ENCODE measurements at regions not wholly inside any gene's neighbourhood (a gene's known extent, or its start where the extent isn't known, plus 50 kb on each side); places are given as distances from the start of the nearest gene placed in this dataset.

- H3K9me2 ChIP-seq (ENCODE audit: insufficient read depth), result no peaks in the 10 kb centered on the region
- ChIA-PET POLR2A (no interaction called here), CTCF (no interaction called here), RAD21 (ENCODE audit: low non-redundant PET in 1 of 2, low total read pairs in 2 of 2, uncharacterized antibody in 2 of 2, unreplicated experiment in 2 of 2) (no interaction called here)
- no peak overlapping the region for H3K9ac ChIP-seq (ENCODE audit: low read length)
- no peak overlapping the region for H2AFZ ChIP-seq (ENCODE audit: low read depth, low read length, poor library complexity, severe bottlenecking)
- 0 out of 2 replicates have a peak, but pooled peaks cover 8% of the 10 kb centered on the region for H3K27me3 ChIP-seq (ENCODE audit: insufficient read depth, low read length)
- no peak overlapping the region for H3K4me3 ChIP-seq (replicated peaks in 1 of 2; ENCODE audit: low read depth in 1 of 2, low read length in 2 of 2)
- no peaks in the 10 kb centered on the region for H3K36me3 ChIP-seq (ENCODE audit: control insufficient read depth in 1 of 2, insufficient read depth in 2 of 2, low read length in 2 of 2)
- DNase-seq (ENCODE audit: low read depth, low spot score), result no peak
- no peaks in the 10 kb centered on the region for H3K4me1 ChIP-seq (ENCODE audit: control insufficient read depth in 1 of 2, insufficient read depth in 2 of 2, low read length in 2 of 2)
- ATAC-seq, result no peak
- H4K20me1 ChIP-seq (ENCODE audit: insufficient read depth), result no peaks in the 10 kb centered on the region
- no peaks in the 10 kb centered on the region for H3K9me3 ChIP-seq (ENCODE audit: control insufficient read depth in 1 of 2, insufficient read depth in 1 of 2, low read depth in 1 of 2, low read length in 2 of 2)
- no peak overlapping the region for H3K4me2 ChIP-seq (ENCODE audit: low read length)
- intact Hi-C loops (cut with micrococcal nuclease), result no loop called here
- H3K79me2 ChIP-seq (ENCODE audit: insufficient read depth, low read length), result no peaks in the 10 kb centered on the region
- BruUV-seq (replicated peaks), result no TSS peak
- H3K27ac ChIP-seq (ENCODE audit: low read depth, low read length), result no peak overlapping the region
- TF ChIP-seq ELF1 (IDR thresholded peaks at IDR 0.05; ENCODE audit: borderline replicate concordance, low read depth) (no peak), RAD21 (IDR thresholded peaks at IDR 0.05; ENCODE audit: low read depth) (no peak), CBX3 (IDR thresholded peaks at IDR 0.05; ENCODE audit: low read depth) (no peak)
- TF ChIP-seq, protein P1, sequence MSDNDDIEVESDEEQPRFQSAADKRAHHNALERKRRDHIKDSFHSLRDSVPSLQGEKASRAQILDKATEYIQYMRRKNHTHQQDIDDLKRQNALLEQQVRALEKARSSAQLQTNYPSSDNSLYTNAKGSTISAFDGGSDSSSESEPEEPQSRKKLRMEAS (IDR thresholded peaks at IDR 0.05), result no peak
Measured at GRCh38 chr18:76697441-76697901, 124.9 kb upstream of the ZNF236 start.

GRCh38 chr18:76691800-76692199 lies 130.6 kb upstream of the ZNF236 start:
- H3K9ac ChIP-seq (ENCODE audit: low read length), result no peak overlapping the region
- no peaks in the 10 kb centered on the region for H4K20me1 ChIP-seq (ENCODE audit: insufficient read depth)
- DNase-seq (ENCODE audit: low read depth, low spot score) (no peak), ATAC-seq (no peak)
- H3K4me3 ChIP-seq (replicated peaks in 1 of 2; ENCODE audit: low read depth in 1 of 2, low read length in 2 of 2), result no peak overlapping the region
- peaks cover 17% of the 10 kb centered on the region for H3K27me3 ChIP-seq (ENCODE audit: insufficient read depth, low read length)
- no peaks in the 10 kb centered on the region for H3K9me3 ChIP-seq (ENCODE audit: control insufficient read depth in 1 of 2, insufficient read depth in 1 of 2, low read depth in 1 of 2, low read length in 2 of 2)
- TF ChIP-seq REST (IDR thresholded peaks at IDR 0.05; ENCODE audit: low read depth), result no peak
- TF ChIP-seq FOSL1 (IDR thresholded peaks at IDR 0.05; ENCODE audit: low read depth), result no peak
- TF ChIP-seq EGR1 (IDR thresholded peaks at IDR 0.05; ENCODE audit: low read depth), result no peak
- no peak for TF ChIP-seq POLR2AphosphoS5 (IDR thresholded peaks at IDR 0.05; ENCODE audit: low read depth, low read length)
- no peak for TF ChIP-seq TCF7L2 (IDR thresholded peaks at IDR 0.05; ENCODE audit: borderline replicate concordance, extremely low read depth, insufficient read depth, insufficient read length)
- TF ChIP-seq CEBPB (IDR thresholded peaks at IDR 0.05; ENCODE audit: low read depth), result no peak
- no TSS peak for BruUV-seq (replicated peaks)
- no peak overlapping the region for H3K27ac ChIP-seq (ENCODE audit: low read depth, low read length)
- no peaks in the 10 kb centered on the region for H3K36me3 ChIP-seq (ENCODE audit: control insufficient read depth in 1 of 2, insufficient read depth in 2 of 2, low read length in 2 of 2)
- no peak overlapping the region for H3K4me2 ChIP-seq (ENCODE audit: low read length)
- CTCF ChIA-PET, result interaction anchor here (0.8 kb wide), 1 partner anchor 293 kb away, joined by 3 read pairs; no protein-coding TSS in a partner anchor
- POLR2A ChIA-PET, result no interaction called here
- RAD21 ChIA-PET (ENCODE audit: low non-redundant PET in 1 of 2, low total read pairs in 2 of 2, uncharacterized antibody in 2 of 2, unreplicated experiment in 2 of 2), result no interaction called here
- H3K9me2 ChIP-seq (ENCODE audit: insufficient read depth), result no peaks in the 10 kb centered on the region
- H2AFZ ChIP-seq (ENCODE audit: low read depth, low read length, poor library complexity, severe bottlenecking), result no peak overlapping the region
- intact Hi-C loops (cut with micrococcal nuclease), result no loop called here
- H3K79me2 ChIP-seq (ENCODE audit: insufficient read depth, low read length), result no peaks in the 10 kb centered on the region
- peaks cover 2 to 5% of the 10 kb centered on the region in 2 experiments; a peak in 2 of 4 replicates for H3K4me1 ChIP-seq (ENCODE audit: control insufficient read depth in 1 of 2, insufficient read depth in 2 of 2, low read length in 2 of 2)

Data from HCT116 (cell line).